H9 (cell line): ENCODE measurements at regions not wholly inside any gene's neighbourhood (a gene's known extent, or its start where the extent isn't known, plus 50 kb on each side); places are given as distances from the start of the nearest gene placed in this dataset.

Source experiments
- DNase-seq: peaks from one replicate; pipeline ENCODE4 v3.0.0-alpha.2; 2017
- H2AFZ ChIP-seq: one replicate; pipeline ENCODE4 v1.6.1; 2013; ENCODE audit warnings: mild to moderate bottlenecking, low read length, control low read depth, moderate library complexity
- H2AK5ac ChIP-seq: 2 replicates; pipeline ENCODE4 v1.6.1; 2013; ENCODE audit warnings: low read length, control low read depth, mixed read lengths; ENCODE audit not compliant: insufficient read length
- H2BK120ac ChIP-seq: one replicate; pipeline ENCODE4 v1.6.1; 2013; ENCODE audit warnings: low read depth, mild to moderate bottlenecking, low read length, control low read depth, inconsistent platforms; ENCODE audit not compliant: poor library complexity, severe bottlenecking
- H2BK12ac ChIP-seq: 2 replicates; pipeline ENCODE4 v1.6.1; 2013; ENCODE audit warnings: low read length, control low read depth, mixed read lengths, low read depth; ENCODE audit not compliant: insufficient read length
- H2BK15ac ChIP-seq: 2 replicates; pipeline ENCODE4 v1.6.1; 2013; ENCODE audit warnings: low read depth, low read length, control low read depth
- H2BK20ac ChIP-seq: one replicate; pipeline ENCODE4 v1.6.1; 2013; ENCODE audit warnings: low read depth, mild to moderate bottlenecking, low read length, control low read depth, inconsistent platforms; ENCODE audit not compliant: poor library complexity, severe bottlenecking
- H2BK5ac ChIP-seq: 2 replicates; pipeline ENCODE4 v1.6.1; 2013; ENCODE audit warnings: low read length, control low read depth, mixed read lengths; ENCODE audit not compliant: insufficient read length
- H3K14ac ChIP-seq: 2 replicates; pipeline ENCODE4 v1.6.1; 2013; ENCODE audit warnings: low read length, control low read depth; ENCODE audit not compliant: insufficient read depth
- H3K18ac ChIP-seq: 2 replicates; pipeline ENCODE4 v1.6.1; 2013; ENCODE audit warnings: low read depth, mild to moderate bottlenecking, mixed read lengths, low read length, control low read depth; ENCODE audit not compliant: insufficient read length
- H3K23ac ChIP-seq: 2 replicates; pipeline ENCODE4 v1.6.1; 2013; ENCODE audit warnings: low read length, control low read depth, mixed read lengths, low read depth; ENCODE audit not compliant: insufficient read length
- H3K23me2 ChIP-seq: 2 replicates; pipeline ENCODE4 v1.6.1; 2013; ENCODE audit warnings: low read depth, mild to moderate bottlenecking, mixed read lengths, low read length, control low read depth; ENCODE audit not compliant: insufficient read length, poor library complexity, severe bottlenecking
- H3K27ac ChIP-seq: 2 replicates; pipeline ENCODE4 v1.5.1; 2013; ENCODE audit warnings: low read length, control low read depth, mixed read lengths, low read depth; ENCODE audit not compliant: insufficient read length
- H3K27me3 ChIP-seq: 2 replicates; pipeline ENCODE4 v1.6.1; 2013; ENCODE audit warnings: low read length, control low read depth, inconsistent platforms; ENCODE audit not compliant: insufficient read depth
- H3K4ac ChIP-seq: 2 replicates; pipeline ENCODE4 v1.6.1; 2013; ENCODE audit warnings: low read depth, mild to moderate bottlenecking, control low read depth, inconsistent platforms, low read length, moderate library complexity
- H3K4me1 ChIP-seq: 2 replicates; pipeline ENCODE4 v1.6.1; 2013; ENCODE audit warnings: low read length, control low read depth, inconsistent platforms; ENCODE audit not compliant: insufficient read depth
- H3K4me2 ChIP-seq: 2 replicates; pipeline ENCODE4 v1.6.1; 2013; ENCODE audit warnings: low read length, control low read depth, mixed read lengths; ENCODE audit not compliant: insufficient read length, insufficient read depth
- H3K56ac ChIP-seq: 2 replicates; pipeline ENCODE4 v1.6.1; 2013; ENCODE audit warnings: low read depth, mild to moderate bottlenecking, mixed read lengths, low read length, control low read depth; ENCODE audit not compliant: insufficient read length
- H3K79me1 ChIP-seq: 2 replicates; pipeline ENCODE4 v1.6.1; 2013; ENCODE audit warnings: low read depth, mild to moderate bottlenecking, moderate library complexity, low read length, control low read depth, inconsistent platforms; ENCODE audit not compliant: insufficient read depth, poor library complexity, severe bottlenecking
- H3K79me2 ChIP-seq: 2 replicates; pipeline ENCODE4 v1.6.1; 2013; ENCODE audit warnings: low read length, control low read depth, inconsistent platforms; ENCODE audit not compliant: insufficient read depth
- H3K9ac ChIP-seq: 2 replicates; pipeline ENCODE4 v1.6.1; 2013; ENCODE audit warnings: low read length, control low read depth, mixed read lengths; ENCODE audit not compliant: insufficient read length; ENCODE audit errors: extremely low read depth
- H3K9me3 ChIP-seq: one replicate; pipeline ENCODE4 v1.6.1; 2013; ENCODE audit warnings: low read depth, low read length, inconsistent platforms; ENCODE audit not compliant: control insufficient read depth
- H3T11ph ChIP-seq: one replicate; pipeline ENCODE4 v1.6.1; 2013; ENCODE audit warnings: mild to moderate bottlenecking, low read length, control low read depth, inconsistent platforms
- H4K20me1 ChIP-seq: one replicate; pipeline ENCODE4 v1.6.1; 2013; ENCODE audit not compliant: control insufficient read depth, insufficient read length, insufficient read depth
- H4K5ac ChIP-seq: 2 replicates; pipeline ENCODE4 v1.6.1; 2013; ENCODE audit warnings: low read depth, mild to moderate bottlenecking, mixed read lengths, low read length, control low read depth; ENCODE audit not compliant: insufficient read length
- H4K8ac ChIP-seq: replicated peaks from 2 replicates; pipeline ENCODE4 v1.6.1; 2013; ENCODE audit warnings: low read length, control low read depth, mixed read lengths, low read depth; ENCODE audit not compliant: insufficient read length
- H4K91ac ChIP-seq: 2 replicates; pipeline ENCODE4 v1.6.1; 2013; ENCODE audit warnings: low read depth, mild to moderate bottlenecking, moderate library complexity, mixed read lengths, low read length, control low read depth; ENCODE audit not compliant: insufficient read length
- H3K27ac Mint-ChIP-seq, 3 experiments: 2 replicates in 2 of 3; 3 replicates in 1 of 3; pipeline ENCODE4 v1.8.0; 2020 to 2021; ENCODE audit warnings: mixed read lengths in 3 of 3, mild to moderate bottlenecking in 1 of 3, moderate library complexity in 1 of 3
- H3K27me3 Mint-ChIP-seq: 2 replicates; pipeline ENCODE4 v1.8.0; 2021; ENCODE audit warnings: low read depth, mild to moderate bottlenecking, moderate library complexity, mixed read lengths
- H3K36me3 Mint-ChIP-seq, 3 experiments: 2 replicates in 2 of 3; 3 replicates in 1 of 3; pipeline ENCODE4 v1.8.0; 2020 to 2021; ENCODE audit warnings: low read depth in 3 of 3, mixed read lengths in 3 of 3; ENCODE audit not compliant: insufficient read depth in 1 of 3
- H3K4me1 Mint-ChIP-seq, 2 experiments: 2 replicates each; pipeline ENCODE4 v1.8.0; 2020; ENCODE audit warnings: mixed read lengths in 2 of 2
- H3K4me3 Mint-ChIP-seq, 2 experiments: 2 replicates in 1 of 2; 3 replicates in 1 of 2; pipeline ENCODE4 v1.8.0; 2020 to 2021; ENCODE audit warnings: mild to moderate bottlenecking in 2 of 2, mixed read lengths in 2 of 2, moderate library complexity in 1 of 2
- H3K9me3 Mint-ChIP-seq, 2 experiments: 2 replicates in 1 of 2; 3 replicates in 1 of 2; pipeline ENCODE4 v1.8.0; 2020; ENCODE audit warnings: mild to moderate bottlenecking in 2 of 2, mixed read lengths in 2 of 2, moderate library complexity in 1 of 2
- WGBS: extraction: QIAGEN DNeasy Blood & Tissue Kit; methylation state at CpG from one replicate; pipeline ENCODE4 v1.1.7; 2013; ENCODE audit warnings: missing lambda C conversion rate, low lambda C conversion rate, mixed read lengths; ENCODE audit not compliant: insufficient read length; ENCODE audit errors: extremely low coverage; 5-methylcytosine and 5-hydroxymethylcytosine counted together
- TF ChIP-seq, protein P1 (sequence below): fragments of 200-600 bp; sonication (generic); conservative IDR thresholded peaks from 3 replicates; pipeline ENCODE4 v1.8.0; 2021; ENCODE audit warnings: antibody characterized with exemption, mild to moderate bottlenecking

DNA sequence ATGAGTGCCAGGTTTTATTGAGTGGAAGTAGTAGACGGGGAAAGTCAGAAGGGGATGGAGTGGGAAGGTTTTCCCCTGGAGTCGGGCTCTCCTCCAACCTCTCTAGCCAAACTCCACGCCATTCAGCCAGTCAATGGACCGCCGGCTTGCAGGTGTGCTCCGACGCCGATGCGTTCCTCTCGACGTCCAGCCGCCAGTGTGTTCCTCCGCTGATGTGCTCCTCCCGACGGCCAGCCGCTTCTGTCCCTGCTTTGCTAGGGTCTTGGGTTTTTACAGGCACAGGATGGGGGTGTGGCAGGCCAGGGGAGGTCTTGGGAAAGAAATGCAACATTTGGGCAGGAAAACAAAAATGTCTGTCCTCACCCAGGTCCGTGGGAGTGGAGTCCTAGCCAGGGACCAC lies 94.3 kb upstream of the TEX51 start:
- Histone ChIP-seq H3K4ac (no peak overlapping the region), H3K23me2 (no peaks in the 10 kb centered on the region), H4K20me1 (peaks cover 4% of the 10 kb centered on the region), H2AFZ (no peak overlapping the region), H4K8ac (no peak overlapping the region), H3K27ac (no peak overlapping the region), H2BK20ac (no peak overlapping the region), H3K79me2 (no peaks in the 10 kb centered on the region), H3K56ac (no peak overlapping the region), H3T11ph (no peak overlapping the region), H4K5ac (no peak overlapping the region), H3K9ac (no peak overlapping the region), H3K4me1 (no peaks in the 10 kb centered on the region; the same call in 1 of the 2 replicates), H3K18ac (no peak overlapping the region), H2BK120ac (no peak overlapping the region), H2BK15ac (no peak overlapping the region), H4K91ac (no peak overlapping the region), H3K9me3 (no peaks in the 10 kb centered on the region), H3K4me2 (no peak overlapping the region), H3K79me1 (no peaks in the 10 kb centered on the region), H3K23ac (no peak overlapping the region), H2BK12ac (no peak overlapping the region), H2AK5ac (no peak overlapping the region), H3K14ac (no peak overlapping the region), H2BK5ac (no peak overlapping the region), H3K27me3 (no peaks in the 10 kb centered on the region)
- TF ChIP-seq, protein P1, sequence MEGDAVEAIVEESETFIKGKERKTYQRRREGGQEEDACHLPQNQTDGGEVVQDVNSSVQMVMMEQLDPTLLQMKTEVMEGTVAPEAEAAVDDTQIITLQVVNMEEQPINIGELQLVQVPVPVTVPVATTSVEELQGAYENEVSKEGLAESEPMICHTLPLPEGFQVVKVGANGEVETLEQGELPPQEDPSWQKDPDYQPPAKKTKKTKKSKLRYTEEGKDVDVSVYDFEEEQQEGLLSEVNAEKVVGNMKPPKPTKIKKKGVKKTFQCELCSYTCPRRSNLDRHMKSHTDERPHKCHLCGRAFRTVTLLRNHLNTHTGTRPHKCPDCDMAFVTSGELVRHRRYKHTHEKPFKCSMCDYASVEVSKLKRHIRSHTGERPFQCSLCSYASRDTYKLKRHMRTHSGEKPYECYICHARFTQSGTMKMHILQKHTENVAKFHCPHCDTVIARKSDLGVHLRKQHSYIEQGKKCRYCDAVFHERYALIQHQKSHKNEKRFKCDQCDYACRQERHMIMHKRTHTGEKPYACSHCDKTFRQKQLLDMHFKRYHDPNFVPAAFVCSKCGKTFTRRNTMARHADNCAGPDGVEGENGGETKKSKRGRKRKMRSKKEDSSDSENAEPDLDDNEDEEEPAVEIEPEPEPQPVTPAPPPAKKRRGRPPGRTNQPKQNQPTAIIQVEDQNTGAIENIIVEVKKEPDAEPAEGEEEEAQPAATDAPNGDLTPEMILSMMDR: no peak
- Mint-ChIP-seq H3K36me3 (no peaks in the 10 kb centered on the region), H3K9me3 (no peaks in the 10 kb centered on the region; a peak in 1 of 5 replicates), H3K4me1 (peaks cover 27 to 30% of the 10 kb centered on the region in 2 experiments), H3K27me3 (peaks cover 11% of the 10 kb centered on the region), H3K4me3 (no peak overlapping the region), H3K27ac (no peak overlapping the region; a peak in 1 of 7 replicates)
- no CpG with 5 or more reads among the region's 17 CpGs for WGBS
- DNase-seq: peak; percentile 27
